A549 (cell line): ENCODE measurements at regions not wholly inside any gene's neighbourhood (a gene's known extent, or its start where the extent isn't known, plus 50 kb on each side); places are given as distances from the start of the nearest gene placed in this dataset.

Experiments
- ATAC-seq, 2 experiments: fragments of 200-7000 bp in 1 of 2; fragments of >200 bp in 1 of 2; cut with Nextera tagmentation in 1 of 2; cut with Tn5 transposase in 1 of 2; 3 replicates each; pipeline versions ENCODE4 v1.8.0 to v1.9.1; 2018 to 2020; ENCODE audit warnings: mild to moderate bottlenecking in 1 of 2, moderate library complexity in 1 of 2
- CTCF ChIA-PET: fragments of 300-600 bp; sonication (Branson Sonifier 250); formaldehyde crosslinking; extraction: SDS; loops from one replicate; lab custom pipeline; 2021; ENCODE audit warnings: antibody characterized with exemption, inconsistent platforms; lab: Yijun Ruan, JAX
- POLR2A ChIA-PET: fragments of 350-600 bp; formaldehyde crosslinking; extraction: SDS; loops from one replicate; lab custom pipeline; 2021; ENCODE audit warnings: antibody characterized with exemption, inconsistent platforms; lab: Yijun Ruan, JAX
- DNase-seq, 2 experiments: peaks; one replicate each; pipeline versions ENCODE4 v3.0.0 to v3.0.0-alpha.2; 2011 to 2016; ENCODE audit warnings: low read depth in 1 of 2, low spot score in 1 of 2
- FAIRE-seq: peaks from 2 replicates; lab custom pipeline; 2011; peaks lifted over from hg19 to GRCh38; lab: Jason Lieb, UNC
- H3K27ac ChIP-seq, 2 experiments: fragments of >200 bp; sonication (Bioruptor Twin); formaldehyde crosslinking; 3 replicates each; pipeline ENCODE4 v1.5.1; 2016 to 2017
- H3K4me1 ChIP-seq: fragments of >200 bp; sonication (Bioruptor Twin); formaldehyde crosslinking; 3 replicates; pipeline ENCODE4 v1.6.1; 2016
- H3K4me2 ChIP-seq: fragments of >200 bp; sonication (Bioruptor Twin); formaldehyde crosslinking; 3 replicates; pipeline ENCODE4 v1.6.1; 2016
- H3K4me3 ChIP-seq: fragments of >200 bp; sonication (Bioruptor Twin); formaldehyde crosslinking; 3 replicates; pipeline ENCODE4 v1.5.1; 2016
- H3K9me3 ChIP-seq: fragments of >200 bp; sonication (Bioruptor Twin); formaldehyde crosslinking; 3 replicates; pipeline ENCODE4 v1.6.1; 2016
- CHD2 ChIP-seq: fragments of 150-350 bp; IDR thresholded peaks from 2 replicates; pipeline ENCODE4 v1.6.1; 2014; ENCODE audit warnings: low read length; ENCODE audit not compliant: partially characterized antibody
- EHMT2 ChIP-seq: fragments of 200-600 bp; sonication (generic); IDR thresholded peaks from 2 replicates; pipeline ENCODE4 v1.6.1; 2016; ENCODE audit warnings: antibody characterized with exemption, low read depth, mild to moderate bottlenecking, moderate library complexity
- FOXS1 ChIP-seq: fragments of 250-450 bp; sonication (Bioruptor Pico); IDR thresholded peaks from 2 replicates; pipeline ENCODE4 v1.5.0; 2020; ENCODE audit warnings: mild to moderate bottlenecking, moderate library complexity
- HDAC2 ChIP-seq: fragments of 200-600 bp; sonication (generic); IDR thresholded peaks from 2 replicates; pipeline ENCODE4 v1.6.1; 2016
- HEYL ChIP-seq: fragments of 250-450 bp; sonication (Bioruptor Pico); IDR thresholded peaks from 2 replicates; pipeline ENCODE4 v1.8.0; 2021; ENCODE audit warnings: mild to moderate bottlenecking, moderate library complexity
- HOXA7 ChIP-seq: fragments of 250-450 bp; sonication (Bioruptor Pico); IDR thresholded peaks from 2 replicates; pipeline ENCODE4 v1.5.0; 2020; ENCODE audit warnings: mild to moderate bottlenecking, moderate library complexity
- KDM1A ChIP-seq: fragments of 200-600 bp; sonication (generic); IDR thresholded peaks from 2 replicates; pipeline ENCODE4 v1.6.1; 2016; ENCODE audit warnings: low read depth, mild to moderate bottlenecking
- KDM5A ChIP-seq: fragments of 200-600 bp; sonication (generic); IDR thresholded peaks from 2 replicates; pipeline ENCODE4 v1.6.1; 2016; ENCODE audit warnings: antibody characterized with exemption, mild to moderate bottlenecking
- MAFK ChIP-seq: fragments of 450-650 bp; IDR thresholded peaks from 2 replicates; pipeline ENCODE4 v1.6.1; 2014; ENCODE audit not compliant: partially characterized antibody
- MYC ChIP-seq: IDR thresholded peaks from 2 replicates; pipeline ENCODE4 v1.6.1; 2012; ENCODE audit warnings: mild to moderate bottlenecking, inconsistent platforms, low read length, improper control_type of control experiment, borderline replicate concordance
- NPAS2 ChIP-seq: fragments of 250-450 bp; sonication (Bioruptor Pico); IDR thresholded peaks from 2 replicates; pipeline ENCODE4 v1.8.0; 2022; ENCODE audit warnings: mild to moderate bottlenecking, moderate library complexity, borderline replicate concordance
- PHF8 ChIP-seq: fragments of 200-600 bp; sonication (generic); IDR thresholded peaks from 2 replicates; pipeline ENCODE4 v1.6.1; 2016; ENCODE audit warnings: low read depth, mild to moderate bottlenecking, antibody characterized with exemption, moderate library complexity, borderline replicate concordance
- RFX5 ChIP-seq: fragments of 450-650 bp; IDR thresholded peaks from 2 replicates; pipeline ENCODE4 v1.7.1; 2014; ENCODE audit warnings: antibody characterized with exemption, mild to moderate bottlenecking, moderate library complexity
- SMC3 ChIP-seq: fragments of >200 bp; sonication (Bioruptor Twin); formaldehyde crosslinking; IDR thresholded peaks from 3 replicates; pipeline ENCODE4 v1.6.1; 2018; ENCODE audit warnings: inconsistent platforms
- TFCP2L1 ChIP-seq: fragments of 250-450 bp; sonication (Bioruptor Pico); IDR thresholded peaks from 2 replicates; pipeline ENCODE4 v1.5.0; 2021; ENCODE audit warnings: mild to moderate bottlenecking
- TP53 ChIP-seq: fragments of 250-450 bp; sonication (Bioruptor Pico); IDR thresholded peaks from 2 replicates; pipeline ENCODE4 v1.5.0; 2021; ENCODE audit warnings: mild to moderate bottlenecking, moderate library complexity
- ZFP36 ChIP-seq: fragments of 450-650 bp; IDR thresholded peaks from 2 replicates; pipeline ENCODE4 v1.6.1; 2014; ENCODE audit warnings: borderline replicate concordance; ENCODE audit not compliant: partially characterized antibody
- WGBS: methylation state at CpG from one replicate; pipeline ENCODE4 v1.1.6; 2017; ENCODE audit errors: missing lambda C conversion rate; 5-methylcytosine and 5-hydroxymethylcytosine counted together
- TF ChIP-seq, protein P1 (sequence below): fragments of >200 bp; sonication (Bioruptor Twin); formaldehyde crosslinking; IDR thresholded peaks from 3 replicates; pipeline ENCODE4 v1.6.1; 2016
- TF ChIP-seq, protein P2 (sequence below): fragments of 250-450 bp; sonication (Bioruptor Pico); IDR thresholded peaks from 2 replicates; pipeline ENCODE4 v1.5.0; 2021; ENCODE audit warnings: mild to moderate bottlenecking, moderate library complexity, borderline replicate concordance

- FAIRE-seq (no peak), DNase-seq (no peak), ATAC-seq (no peak)
- TF ChIP-seq TP53: no peak
- TF ChIP-seq RFX5: no peak
- no peak for TF ChIP-seq TFCP2L1
- no peak for TF ChIP-seq NPAS2 (CRISPR knock-in tag)
- TF ChIP-seq MAFK: no peak
- TF ChIP-seq SMC3: no peak
- TF ChIP-seq KDM5A: no peak
- TF ChIP-seq HDAC2: no peak
- no peak for TF ChIP-seq EHMT2
- no peak for TF ChIP-seq HOXA7 (CRISPR knock-in tag)
- Histone ChIP-seq H3K4me2 (no peak overlapping the region), H3K27ac (no peak overlapping the region), H3K4me1 (no peaks in the 10 kb centered on the region), H3K4me3 (no peak overlapping the region), H3K9me3 (no peaks in the 10 kb centered on the region)
- 64% methylated on average over 3 of the region's 3 CpGs for WGBS
- POLR2A ChIA-PET: no interaction called here
- CTCF ChIA-PET: no interaction called here
These were observed 834.2 kb upstream of the CXADR start for GRCh38 chr21:16678429-16679160.

- H3K27ac ChIP-seq: no peak overlapping the region
- H3K4me1 ChIP-seq: no peaks in the 10 kb centered on the region
- DNase-seq (no peak), ATAC-seq (no peak), FAIRE-seq (no peak)
- ChIA-PET CTCF (no interaction called here), POLR2A (no interaction called here)
- TF ChIP-seq CHD2 (no peak), MYC (no peak), ZFP36 (peak; percentile 62), HEYL (CRISPR knock-in tag) (no peak), KDM1A (no peak)
- TF ChIP-seq, protein P1, sequence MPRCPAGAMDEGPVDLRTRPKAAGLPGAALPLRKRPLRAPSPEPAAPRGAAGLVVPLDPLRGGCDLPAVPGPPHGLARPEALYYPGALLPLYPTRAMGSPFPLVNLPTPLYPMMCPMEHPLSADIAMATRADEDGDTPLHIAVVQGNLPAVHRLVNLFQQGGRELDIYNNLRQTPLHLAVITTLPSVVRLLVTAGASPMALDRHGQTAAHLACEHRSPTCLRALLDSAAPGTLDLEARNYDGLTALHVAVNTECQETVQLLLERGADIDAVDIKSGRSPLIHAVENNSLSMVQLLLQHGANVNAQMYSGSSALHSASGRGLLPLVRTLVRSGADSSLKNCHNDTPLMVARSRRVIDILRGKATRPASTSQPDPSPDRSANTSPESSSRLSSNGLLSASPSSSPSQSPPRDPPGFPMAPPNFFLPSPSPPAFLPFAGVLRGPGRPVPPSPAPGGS: no peak
- TF ChIP-seq, protein P2, sequence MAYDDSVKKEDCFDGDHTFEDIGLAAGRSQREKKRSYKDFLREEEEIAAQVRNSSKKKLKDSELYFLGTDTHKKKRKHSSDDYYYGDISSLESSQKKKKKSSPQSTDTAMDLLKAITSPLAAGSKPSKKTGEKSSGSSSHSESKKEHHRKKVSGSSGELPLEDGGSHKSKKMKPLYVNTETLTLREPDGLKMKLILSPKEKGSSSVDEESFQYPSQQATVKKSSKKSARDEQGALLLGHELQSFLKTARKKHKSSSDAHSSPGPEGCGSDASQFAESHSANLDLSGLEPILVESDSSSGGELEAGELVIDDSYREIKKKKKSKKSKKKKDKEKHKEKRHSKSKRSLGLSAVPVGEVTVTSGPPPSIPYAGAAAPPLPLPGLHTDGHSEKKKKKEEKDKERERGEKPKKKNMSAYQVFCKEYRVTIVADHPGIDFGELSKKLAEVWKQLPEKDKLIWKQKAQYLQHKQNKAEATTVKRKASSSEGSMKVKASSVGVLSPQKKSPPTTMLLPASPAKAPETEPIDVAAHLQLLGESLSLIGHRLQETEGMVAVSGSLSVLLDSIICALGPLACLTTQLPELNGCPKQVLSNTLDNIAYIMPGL (CRISPR knock-in tag): no peak
- H3K4me2 ChIP-seq: no peak overlapping the region
- 54% methylated on average over 2 of the region's 2 CpGs for WGBS
- H3K9me3 ChIP-seq: 0 out of 3 replicates have a peak, but pooled peaks cover 5% of the 10 kb centered on the region
- no peak overlapping the region for H3K4me3 ChIP-seq
These were observed 817.8 kb upstream of the CXADR start for GRCh38 chr21:16695074-16695473.

DNA sequence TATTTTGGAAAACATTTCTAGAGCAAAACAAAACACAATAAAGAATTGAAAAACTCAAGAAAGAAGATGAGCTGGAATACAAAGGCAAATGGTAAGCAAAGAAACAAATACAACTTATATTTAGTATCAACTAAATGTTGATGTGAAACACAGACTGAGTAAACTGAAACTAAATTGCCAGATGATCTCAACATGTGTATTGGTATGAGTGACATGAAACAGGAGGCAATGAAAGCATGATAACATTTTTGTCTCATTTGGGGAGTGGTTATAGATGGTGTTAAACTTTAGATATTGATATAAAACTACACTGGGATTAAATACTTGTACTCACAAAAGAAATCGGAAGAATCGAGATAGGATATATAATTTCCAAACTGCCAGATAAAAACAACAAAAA, 805.6 kb upstream of the CXADR start:
- no peak for DNase-seq
- 56% methylated on average over 2 of the region's 2 CpGs for WGBS
- TF ChIP-seq PHF8 (no peak), FOXS1 (CRISPR knock-in tag) (no peak)
- Histone ChIP-seq H3K4me1 (no peaks in the 10 kb centered on the region), H3K4me3 (no peak overlapping the region), H3K9me3 (no peaks in the 10 kb centered on the region), H3K27ac (no peak overlapping the region), H3K4me2 (no peak overlapping the region)
- ChIA-PET POLR2A (no interaction called here), CTCF (no interaction called here)
- no peak for ATAC-seq
- no peak for FAIRE-seq
